WTC11 (cell line): ENCODE measurements at regions not wholly inside any gene's neighbourhood (a gene's known extent, or its start where the extent isn't known, plus 50 kb on each side); places are given as distances from the start of the nearest gene placed in this dataset.

Experiments used
- ATF2 ChIP-seq: sonication (generic); formaldehyde crosslinking; IDR thresholded peaks from 2 replicates; pipeline ENCODE4 v1.8.1; 2022; ENCODE audit warnings: low read depth, missing genetic modification reagents, borderline replicate concordance
- ATF3 ChIP-seq: sonication (generic); formaldehyde crosslinking; conservative IDR thresholded peaks from 2 replicates; pipeline ENCODE4 v1.8.1; 2022; ENCODE audit warnings: mild to moderate bottlenecking, missing genetic modification reagents
- ATF6 ChIP-seq: sonication (generic); formaldehyde crosslinking; IDR thresholded peaks from 2 replicates; pipeline ENCODE4 v1.8.1; 2023; ENCODE audit warnings: mild to moderate bottlenecking, missing genetic modification reagents
- CTCF ChIP-seq: fragments of 200-600 bp; IDR thresholded peaks from 2 replicates; pipeline ENCODE4 v1.8.0; 2022; ENCODE audit warnings: antibody characterized with exemption
- E2F4 ChIP-seq: sonication (generic); formaldehyde crosslinking; IDR thresholded peaks from 2 replicates; pipeline ENCODE4 v1.8.1; 2022; ENCODE audit warnings: low read depth, mild to moderate bottlenecking, moderate library complexity, missing genetic modification reagents, borderline replicate concordance
- ETV6 ChIP-seq: sonication (generic); formaldehyde crosslinking; IDR thresholded peaks from 2 replicates; pipeline ENCODE4 v1.8.1; 2022; ENCODE audit warnings: mild to moderate bottlenecking, missing genetic modification reagents
- HMGXB4 ChIP-seq: sonication (generic); formaldehyde crosslinking; IDR thresholded peaks from 2 replicates; pipeline ENCODE4 v1.8.1; 2023; ENCODE audit warnings: mild to moderate bottlenecking, moderate library complexity, missing genetic modification reagents
- JAZF1 ChIP-seq: fragments of 250-450 bp; sonication (Bioruptor Pico); IDR thresholded peaks from 2 replicates; pipeline ENCODE4 v1.9.0; 2021; ENCODE audit warnings: moderate library complexity, mild to moderate bottlenecking, inconsistent platforms
- JUN ChIP-seq: sonication (generic); formaldehyde crosslinking; IDR thresholded peaks from 2 replicates; pipeline ENCODE4 v1.8.0; 2023; ENCODE audit warnings: mild to moderate bottlenecking, missing genetic modification reagents
- MAX ChIP-seq: sonication (generic); formaldehyde crosslinking; IDR thresholded peaks from 2 replicates; pipeline ENCODE4 v1.8.0; 2022; ENCODE audit warnings: mild to moderate bottlenecking, missing genetic modification reagents
- NFYB ChIP-seq: sonication (generic); formaldehyde crosslinking; conservative IDR thresholded peaks from 2 replicates; pipeline ENCODE4 v1.8.0; 2022; ENCODE audit warnings: low read depth, missing genetic modification reagents
- ZNF121 ChIP-seq: sonication (generic); formaldehyde crosslinking; IDR thresholded peaks from 2 replicates; pipeline ENCODE4 v1.8.0; 2023; ENCODE audit warnings: missing genetic modification reagents
- ZNF317 ChIP-seq: sonication (generic); formaldehyde crosslinking; IDR thresholded peaks from 2 replicates; pipeline ENCODE4 v1.8.1; 2023; ENCODE audit warnings: low read depth, mild to moderate bottlenecking, moderate library complexity, missing genetic modification reagents, borderline replicate concordance

GRCh38 chr12:93292213-93292612, 85.5 kb upstream of the NUDT4 start:
- TF ChIP-seq CTCF (no peak), ATF3 (no peak), ZNF121 (CRISPR knock-in tag) (no peak), HMGXB4 (CRISPR knock-in tag) (no peak), E2F4 (CRISPR knock-in tag) (no peak), ZNF317 (CRISPR knock-in tag) (no peak), JUN (CRISPR knock-in tag) (no peak), NFYB (no peak), ATF6 (CRISPR knock-in tag) (no peak), ATF2 (CRISPR knock-in tag) (no peak), ETV6 (CRISPR knock-in tag) (no peak), JAZF1 (CRISPR knock-in tag) (no peak), MAX (CRISPR knock-in tag) (no peak)
